SK-N-SH treated with all-trans-retinoic acid at 6 μM for 48 hours (cell line): ENCODE measurements at regions not wholly inside any gene's neighbourhood (a gene's known extent, or its start where the extent isn't known, plus 50 kb on each side); places are given as distances from the start of the nearest gene placed in this dataset.
"Not testable (repeated sequence)": the region's sequence is repeated elsewhere in the genome, so short reads cannot be mapped to it uniquely, and the experiment has no call there.

Source experiments
- ATAC-seq: fragments of 200-7000 bp; cut with Tn5 transposase; 3 replicates; pipeline ENCODE4 v1.9.1; 2020; ENCODE audit warnings: mild to moderate bottlenecking, moderate library complexity
- ARNTL ChIP-seq: fragments of 450-650 bp; formaldehyde crosslinking; IDR thresholded peaks from 2 replicates; pipeline ENCODE4 v1.5.0; 2020; ENCODE audit warnings: low read depth, mild to moderate bottlenecking, moderate library complexity, borderline replicate concordance
- BACH2 ChIP-seq: fragments of 250-450 bp; sonication (Bioruptor Pico); IDR thresholded peaks from 2 replicates; pipeline ENCODE4 v1.9.0; 2021; ENCODE audit warnings: mild to moderate bottlenecking, borderline replicate concordance
- CSDC2 ChIP-seq: fragments of 250-450 bp; sonication (Bioruptor Pico); IDR thresholded peaks from 2 replicates; pipeline ENCODE4 v1.5.0; 2020; ENCODE audit warnings: mild to moderate bottlenecking, moderate library complexity
- ESRRG ChIP-seq: fragments of 250-450 bp; sonication (Bioruptor Pico); IDR thresholded peaks from 2 replicates; pipeline ENCODE4 v1.6.1; 2021; ENCODE audit warnings: mild to moderate bottlenecking
- GLIS3 ChIP-seq: fragments of 250-450 bp; sonication (Bioruptor Pico); IDR thresholded peaks from 2 replicates; pipeline ENCODE4 v1.5.0; 2020; ENCODE audit warnings: mild to moderate bottlenecking, moderate library complexity
- ISL1 ChIP-seq: fragments of 250-450 bp; sonication (Bioruptor Pico); IDR thresholded peaks from 2 replicates; pipeline ENCODE4 v2.1.2; 2022; ENCODE audit warnings: mild to moderate bottlenecking, moderate library complexity
- OSR1 ChIP-seq: fragments of 250-450 bp; sonication (Bioruptor Pico); IDR thresholded peaks from 2 replicates; pipeline ENCODE4 v1.8.0; 2022; ENCODE audit warnings: moderate library complexity, mild to moderate bottlenecking, inconsistent platforms
- PPARA ChIP-seq: fragments of 250-450 bp; sonication (Bioruptor Pico); IDR thresholded peaks from 2 replicates; pipeline ENCODE4 v1.5.0; 2020; ENCODE audit warnings: mild to moderate bottlenecking, borderline replicate concordance
- RARB ChIP-seq: fragments of 250-450 bp; sonication (Bioruptor Pico); IDR thresholded peaks from 2 replicates; pipeline ENCODE4 v1.8.0; 2021; ENCODE audit warnings: mild to moderate bottlenecking, moderate library complexity
- SNAI2 ChIP-seq: fragments of 250-450 bp; sonication (Bioruptor Pico); IDR thresholded peaks from 2 replicates; pipeline ENCODE4 v1.5.0; 2020; ENCODE audit warnings: mild to moderate bottlenecking, moderate library complexity
- TCF4 ChIP-seq: fragments of 250-450 bp; sonication (Bioruptor Pico); IDR thresholded peaks from 2 replicates; pipeline ENCODE4 v1.8.0; 2021; ENCODE audit warnings: mild to moderate bottlenecking, moderate library complexity, borderline replicate concordance
- TOX ChIP-seq: fragments of 250-450 bp; sonication (Bioruptor Pico); IDR thresholded peaks from 2 replicates; pipeline ENCODE4 v1.8.0; 2021; ENCODE audit warnings: mild to moderate bottlenecking, moderate library complexity, borderline replicate concordance
- ZC3H10 ChIP-seq: fragments of 250-450 bp; sonication (Bioruptor Pico); IDR thresholded peaks from 2 replicates; pipeline ENCODE4 v1.5.1; 2021; ENCODE audit warnings: mild to moderate bottlenecking, moderate library complexity
- ZFP3 ChIP-seq: fragments of 250-450 bp; sonication (Bioruptor Pico); IDR thresholded peaks from 2 replicates; pipeline ENCODE4 v1.5.0; 2020; ENCODE audit warnings: mild to moderate bottlenecking, moderate library complexity
- ZFP30 ChIP-seq: fragments of 450-650 bp; formaldehyde crosslinking; IDR thresholded peaks from 2 replicates; pipeline ENCODE4 v1.5.0; 2022; ENCODE audit warnings: mild to moderate bottlenecking, moderate library complexity
- ZNF565 ChIP-seq: fragments of 450-650 bp; formaldehyde crosslinking; conservative IDR thresholded peaks from 2 replicates; pipeline ENCODE4 v1.5.0; 2020; ENCODE audit warnings: low read depth, mild to moderate bottlenecking, moderate library complexity
- ZNF70 ChIP-seq: fragments of 450-650 bp; formaldehyde crosslinking; IDR thresholded peaks from 2 replicates; pipeline ENCODE4 v1.5.0; 2020; ENCODE audit warnings: mild to moderate bottlenecking, moderate library complexity
- ZNF8 ChIP-seq: fragments of 450-650 bp; formaldehyde crosslinking; IDR thresholded peaks from 2 replicates; pipeline ENCODE4 v1.5.0; 2020; ENCODE audit warnings: mild to moderate bottlenecking, moderate library complexity
- TF ChIP-seq, protein P1 (sequence below): fragments of 250-450 bp; sonication (Bioruptor Pico); IDR thresholded peaks from 2 replicates; pipeline ENCODE4 v1.5.1; 2020; ENCODE audit warnings: low read depth, mild to moderate bottlenecking, moderate library complexity
- TF ChIP-seq, protein P2 (sequence below): fragments of 250-450 bp; sonication (Bioruptor Pico); IDR thresholded peaks from 2 replicates; pipeline ENCODE4 v1.5.1; 2021; ENCODE audit warnings: mild to moderate bottlenecking, moderate library complexity
- TF ChIP-seq, protein P3 (sequence below): fragments of 250-450 bp; sonication (Bioruptor Pico); IDR thresholded peaks from 2 replicates; pipeline ENCODE4 v1.8.0; 2020; ENCODE audit warnings: mild to moderate bottlenecking, moderate library complexity, borderline replicate concordance
- TF ChIP-seq, protein P4 (sequence below): fragments of 250-450 bp; sonication (Bioruptor Pico); IDR thresholded peaks from 2 replicates; pipeline ENCODE4 v1.5.0; 2020; ENCODE audit warnings: mild to moderate bottlenecking, moderate library complexity
- TF ChIP-seq, protein P5 (sequence below): fragments of 250-450 bp; sonication (Bioruptor Pico); IDR thresholded peaks from 2 replicates; pipeline ENCODE4 v1.8.0; 2021; ENCODE audit warnings: low read depth, mild to moderate bottlenecking, moderate library complexity, borderline replicate concordance

DNA sequence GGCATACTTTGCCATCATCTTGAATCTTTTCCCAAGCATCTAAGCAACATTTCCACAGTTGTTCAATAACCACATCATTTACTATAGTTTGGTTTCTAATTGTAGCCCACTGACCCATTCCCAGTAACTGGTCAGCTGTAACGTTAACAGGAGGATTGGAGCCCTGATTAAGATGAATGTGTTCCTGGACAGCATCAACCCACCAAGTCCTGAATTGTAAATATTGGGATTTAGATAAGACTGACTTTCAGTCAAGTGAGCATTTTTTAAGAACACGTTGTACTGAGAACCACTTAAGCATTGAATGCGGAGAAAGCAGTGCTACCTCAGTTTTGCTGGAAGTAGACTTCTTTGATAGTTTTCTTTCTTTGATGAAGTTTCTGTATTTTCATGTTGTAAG is 53.3 kb upstream of the ARL4D start:
- not testable (repeated sequence) for ATAC-seq

DNA sequence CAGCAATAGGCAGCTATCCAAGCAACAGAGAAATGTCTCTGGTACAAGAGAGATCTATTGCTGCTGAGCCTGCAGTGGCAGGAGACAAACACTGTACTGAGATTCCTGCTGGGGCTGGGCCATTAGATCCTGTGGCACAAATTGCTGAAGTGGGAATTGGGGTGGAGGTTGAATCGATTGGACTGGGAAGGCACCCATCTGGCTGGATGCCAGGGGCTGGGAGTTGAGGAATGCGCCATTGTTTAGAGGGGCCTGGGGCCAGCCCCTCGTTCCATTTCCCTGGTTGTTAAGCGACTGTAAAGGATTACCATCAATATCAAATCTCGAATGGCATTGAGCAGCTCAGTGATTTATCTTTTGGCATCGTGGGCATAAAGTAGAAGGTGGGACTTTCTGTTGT is 54.1 kb upstream of the ARL4D start:
- TF ChIP-seq ZFP30 (no peak), ZNF565 (CRISPR knock-in tag) (no peak), RARB (CRISPR knock-in tag) (no peak), SNAI2 (CRISPR knock-in tag) (no peak), OSR1 (CRISPR knock-in tag) (no peak), TOX (CRISPR knock-in tag) (no peak), TCF4 (CRISPR knock-in tag) (no peak), ISL1 (CRISPR knock-in tag) (no peak), ZNF70 (CRISPR knock-in tag) (no peak), PPARA (CRISPR knock-in tag) (no peak), BACH2 (CRISPR knock-in tag) (no peak), ARNTL (CRISPR knock-in tag) (no peak), ESRRG (no peak), ZNF8 (no peak), ZC3H10 (CRISPR knock-in tag) (no peak)
- TF ChIP-seq, protein P1, sequence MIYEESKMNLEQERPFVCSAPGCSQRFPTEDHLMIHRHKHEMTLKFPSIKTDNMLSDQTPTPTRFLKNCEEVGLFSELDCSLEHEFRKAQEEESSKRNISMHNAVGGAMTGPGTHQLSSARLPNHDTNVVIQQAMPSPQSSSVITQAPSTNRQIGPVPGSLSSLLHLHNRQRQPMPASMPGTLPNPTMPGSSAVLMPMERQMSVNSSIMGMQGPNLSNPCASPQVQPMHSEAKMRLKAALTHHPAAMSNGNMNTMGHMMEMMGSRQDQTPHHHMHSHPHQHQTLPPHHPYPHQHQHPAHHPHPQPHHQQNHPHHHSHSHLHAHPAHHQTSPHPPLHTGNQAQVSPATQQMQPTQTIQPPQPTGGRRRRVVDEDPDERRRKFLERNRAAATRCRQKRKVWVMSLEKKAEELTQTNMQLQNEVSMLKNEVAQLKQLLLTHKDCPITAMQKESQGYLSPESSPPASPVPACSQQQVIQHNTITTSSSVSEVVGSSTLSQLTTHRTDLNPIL (CRISPR knock-in tag), result no peak
- TF ChIP-seq, protein P2, sequence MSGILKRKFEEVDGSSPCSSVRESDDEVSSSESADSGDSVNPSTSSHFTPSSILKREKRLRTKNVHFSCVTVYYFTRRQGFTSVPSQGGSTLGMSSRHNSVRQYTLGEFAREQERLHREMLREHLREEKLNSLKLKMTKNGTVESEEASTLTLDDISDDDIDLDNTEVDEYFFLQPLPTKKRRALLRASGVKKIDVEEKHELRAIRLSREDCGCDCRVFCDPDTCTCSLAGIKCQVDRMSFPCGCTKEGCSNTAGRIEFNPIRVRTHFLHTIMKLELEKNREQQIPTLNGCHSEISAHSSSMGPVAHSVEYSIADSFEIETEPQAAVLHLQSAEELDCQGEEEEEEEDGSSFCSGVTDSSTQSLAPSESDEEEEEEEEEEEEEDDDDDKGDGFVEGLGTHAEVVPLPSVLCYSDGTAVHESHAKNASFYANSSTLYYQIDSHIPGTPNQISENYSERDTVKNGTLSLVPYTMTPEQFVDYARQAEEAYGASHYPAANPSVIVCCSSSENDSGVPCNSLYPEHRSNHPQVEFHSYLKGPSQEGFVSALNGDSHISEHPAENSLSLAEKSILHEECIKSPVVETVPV (CRISPR knock-in tag), result no peak
- TF ChIP-seq, protein P3, sequence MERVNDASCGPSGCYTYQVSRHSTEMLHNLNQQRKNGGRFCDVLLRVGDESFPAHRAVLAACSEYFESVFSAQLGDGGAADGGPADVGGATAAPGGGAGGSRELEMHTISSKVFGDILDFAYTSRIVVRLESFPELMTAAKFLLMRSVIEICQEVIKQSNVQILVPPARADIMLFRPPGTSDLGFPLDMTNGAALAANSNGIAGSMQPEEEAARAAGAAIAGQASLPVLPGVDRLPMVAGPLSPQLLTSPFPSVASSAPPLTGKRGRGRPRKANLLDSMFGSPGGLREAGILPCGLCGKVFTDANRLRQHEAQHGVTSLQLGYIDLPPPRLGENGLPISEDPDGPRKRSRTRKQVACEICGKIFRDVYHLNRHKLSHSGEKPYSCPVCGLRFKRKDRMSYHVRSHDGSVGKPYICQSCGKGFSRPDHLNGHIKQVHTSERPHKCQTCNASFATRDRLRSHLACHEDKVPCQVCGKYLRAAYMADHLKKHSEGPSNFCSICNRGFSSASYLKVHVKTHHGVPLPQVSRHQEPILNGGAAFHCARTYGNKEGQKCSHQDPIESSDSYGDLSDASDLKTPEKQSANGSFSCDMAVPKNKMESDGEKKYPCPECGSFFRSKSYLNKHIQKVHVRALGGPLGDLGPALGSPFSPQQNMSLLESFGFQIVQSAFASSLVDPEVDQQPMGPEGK, result no peak
- TF ChIP-seq, protein P4, sequence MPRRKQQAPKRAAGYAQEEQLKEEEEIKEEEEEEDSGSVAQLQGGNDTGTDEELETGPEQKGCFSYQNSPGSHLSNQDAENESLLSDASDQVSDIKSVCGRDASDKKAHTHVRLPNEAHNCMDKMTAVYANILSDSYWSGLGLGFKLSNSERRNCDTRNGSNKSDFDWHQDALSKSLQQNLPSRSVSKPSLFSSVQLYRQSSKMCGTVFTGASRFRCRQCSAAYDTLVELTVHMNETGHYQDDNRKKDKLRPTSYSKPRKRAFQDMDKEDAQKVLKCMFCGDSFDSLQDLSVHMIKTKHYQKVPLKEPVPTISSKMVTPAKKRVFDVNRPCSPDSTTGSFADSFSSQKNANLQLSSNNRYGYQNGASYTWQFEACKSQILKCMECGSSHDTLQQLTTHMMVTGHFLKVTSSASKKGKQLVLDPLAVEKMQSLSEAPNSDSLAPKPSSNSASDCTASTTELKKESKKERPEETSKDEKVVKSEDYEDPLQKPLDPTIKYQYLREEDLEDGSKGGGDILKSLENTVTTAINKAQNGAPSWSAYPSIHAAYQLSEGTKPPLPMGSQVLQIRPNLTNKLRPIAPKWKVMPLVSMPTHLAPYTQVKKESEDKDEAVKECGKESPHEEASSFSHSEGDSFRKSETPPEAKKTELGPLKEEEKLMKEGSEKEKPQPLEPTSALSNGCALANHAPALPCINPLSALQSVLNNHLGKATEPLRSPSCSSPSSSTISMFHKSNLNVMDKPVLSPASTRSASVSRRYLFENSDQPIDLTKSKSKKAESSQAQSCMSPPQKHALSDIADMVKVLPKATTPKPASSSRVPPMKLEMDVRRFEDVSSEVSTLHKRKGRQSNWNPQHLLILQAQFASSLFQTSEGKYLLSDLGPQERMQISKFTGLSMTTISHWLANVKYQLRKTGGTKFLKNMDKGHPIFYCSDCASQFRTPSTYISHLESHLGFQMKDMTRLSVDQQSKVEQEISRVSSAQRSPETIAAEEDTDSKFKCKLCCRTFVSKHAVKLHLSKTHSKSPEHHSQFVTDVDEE, result no peak
- no peak for ATAC-seq

DNA sequence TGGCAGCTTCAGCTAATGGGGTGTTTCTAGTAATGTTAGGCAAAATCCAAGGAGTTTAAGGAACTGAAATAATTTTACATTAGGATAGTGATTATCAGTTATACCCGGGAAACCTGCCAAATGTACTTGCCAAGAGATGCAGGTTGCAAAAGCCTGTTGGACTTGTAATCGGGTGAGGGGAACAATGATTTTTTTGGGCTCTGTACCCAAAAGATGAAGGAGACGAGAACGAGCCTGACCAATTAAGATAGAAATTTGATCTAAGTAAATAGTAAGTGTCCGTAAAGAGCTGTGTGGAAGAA is 56.3 kb upstream of the ARL4D start:
- ATAC-seq, result no peak

More for the DNA sequence above, 56.3 kb upstream of the ARL4D start:
- TF ChIP-seq ZNF565 (CRISPR knock-in tag) (no peak), ARNTL (CRISPR knock-in tag) (no peak), ZC3H10 (CRISPR knock-in tag) (no peak), SNAI2 (CRISPR knock-in tag) (no peak), ZNF70 (CRISPR knock-in tag) (no peak), OSR1 (CRISPR knock-in tag) (no peak), BACH2 (CRISPR knock-in tag) (no peak), TOX (CRISPR knock-in tag) (no peak), GLIS3 (CRISPR knock-in tag) (no peak), ZFP3 (CRISPR knock-in tag) (no peak), PPARA (CRISPR knock-in tag) (no peak), ZNF8 (no peak), CSDC2 (CRISPR knock-in tag) (no peak), TCF4 (CRISPR knock-in tag) (no peak), ESRRG (no peak)
- TF ChIP-seq, protein P3, result no peak
- TF ChIP-seq, protein P5, sequence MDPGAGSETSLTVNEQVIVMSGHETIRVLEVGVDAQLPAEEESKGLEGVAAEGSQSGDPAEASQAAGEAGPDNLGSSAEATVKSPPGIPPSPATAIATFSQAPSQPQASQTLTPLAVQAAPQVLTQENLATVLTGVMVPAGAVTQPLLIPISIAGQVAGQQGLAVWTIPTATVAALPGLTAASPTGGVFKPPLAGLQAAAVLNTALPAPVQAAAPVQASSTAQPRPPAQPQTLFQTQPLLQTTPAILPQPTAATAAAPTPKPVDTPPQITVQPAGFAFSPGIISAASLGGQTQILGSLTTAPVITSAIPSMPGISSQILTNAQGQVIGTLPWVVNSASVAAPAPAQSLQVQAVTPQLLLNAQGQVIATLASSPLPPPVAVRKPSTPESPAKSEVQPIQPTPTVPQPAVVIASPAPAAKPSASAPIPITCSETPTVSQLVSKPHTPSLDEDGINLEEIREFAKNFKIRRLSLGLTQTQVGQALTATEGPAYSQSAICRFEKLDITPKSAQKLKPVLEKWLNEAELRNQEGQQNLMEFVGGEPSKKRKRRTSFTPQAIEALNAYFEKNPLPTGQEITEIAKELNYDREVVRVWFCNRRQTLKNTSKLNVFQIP (CRISPR knock-in tag), result no peak
- TF ChIP-seq, protein P2 (CRISPR knock-in tag), result no peak
